COLO668 (cell line): ENCODE measurements at regions not wholly inside any gene's neighbourhood (a gene's known extent, or its start where the extent isn't known, plus 50 kb on each side); places are given as distances from the start of the nearest gene placed in this dataset.

Experiments
- DNase-seq: peaks from one replicate; lab custom pipeline; 2025; ENCODE audit not compliant: unreplicated experiment; lab: John Stamatoyannopoulos, UW

DNA sequence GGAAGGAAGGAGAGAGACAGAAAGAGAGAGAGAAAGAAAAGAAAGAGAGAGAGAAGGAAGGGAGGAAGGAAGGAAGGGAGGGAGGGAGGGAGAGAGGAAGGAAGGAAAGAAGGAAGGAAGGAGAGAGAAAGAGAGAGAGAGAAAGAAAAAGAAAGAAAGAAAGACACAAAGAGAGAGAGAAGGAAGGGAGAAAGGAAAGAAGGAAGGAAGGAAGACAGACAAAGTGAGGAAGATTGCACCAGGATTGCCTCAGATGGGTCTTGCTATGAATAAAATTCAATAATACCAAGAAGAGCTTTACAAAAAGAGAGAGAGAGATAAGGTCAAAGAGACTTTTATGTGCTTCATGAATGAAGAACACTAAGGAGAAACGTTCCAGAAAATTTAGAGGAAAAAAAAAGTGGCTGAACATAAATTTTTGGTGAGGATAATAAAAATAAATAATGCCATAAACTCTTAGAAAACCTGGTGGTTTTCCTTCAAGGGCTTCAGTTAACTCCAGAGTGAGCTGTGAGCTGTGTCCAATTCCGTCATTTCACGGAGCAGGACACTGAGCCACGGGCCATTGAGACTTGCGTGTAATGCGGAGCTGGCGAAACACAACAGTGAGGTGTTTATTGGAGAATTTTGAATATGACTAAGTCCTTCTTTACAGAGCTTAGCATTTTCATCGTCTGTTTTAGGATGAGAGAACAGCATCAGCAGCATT, 72.7 kb upstream of the TNRC6C start:
- no peak for DNase-seq

DNA sequence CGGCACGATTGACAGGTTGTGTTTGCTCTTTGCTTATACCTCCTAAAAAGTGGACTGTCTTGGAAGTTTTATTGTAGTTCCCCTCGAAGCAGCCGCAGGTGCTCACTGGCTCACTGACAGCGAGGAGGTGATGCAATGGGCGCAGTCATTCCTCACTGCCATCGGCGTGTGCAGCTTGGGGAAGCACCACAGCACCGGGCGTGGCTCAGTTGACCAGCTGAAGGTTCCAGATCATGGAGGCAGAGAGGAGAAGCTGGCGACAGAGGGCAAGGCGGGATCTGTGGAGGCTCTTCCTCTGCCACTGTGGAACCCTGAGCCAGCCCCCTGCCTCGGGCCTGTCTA, 72.1 kb upstream of the TNRC6C start:
- peak; percentile 4 for DNase-seq

GRCh38 chr17:77887110-77887463, 71.4 kb upstream of the TNRC6C start:
- no peak for DNase-seq

DNA sequence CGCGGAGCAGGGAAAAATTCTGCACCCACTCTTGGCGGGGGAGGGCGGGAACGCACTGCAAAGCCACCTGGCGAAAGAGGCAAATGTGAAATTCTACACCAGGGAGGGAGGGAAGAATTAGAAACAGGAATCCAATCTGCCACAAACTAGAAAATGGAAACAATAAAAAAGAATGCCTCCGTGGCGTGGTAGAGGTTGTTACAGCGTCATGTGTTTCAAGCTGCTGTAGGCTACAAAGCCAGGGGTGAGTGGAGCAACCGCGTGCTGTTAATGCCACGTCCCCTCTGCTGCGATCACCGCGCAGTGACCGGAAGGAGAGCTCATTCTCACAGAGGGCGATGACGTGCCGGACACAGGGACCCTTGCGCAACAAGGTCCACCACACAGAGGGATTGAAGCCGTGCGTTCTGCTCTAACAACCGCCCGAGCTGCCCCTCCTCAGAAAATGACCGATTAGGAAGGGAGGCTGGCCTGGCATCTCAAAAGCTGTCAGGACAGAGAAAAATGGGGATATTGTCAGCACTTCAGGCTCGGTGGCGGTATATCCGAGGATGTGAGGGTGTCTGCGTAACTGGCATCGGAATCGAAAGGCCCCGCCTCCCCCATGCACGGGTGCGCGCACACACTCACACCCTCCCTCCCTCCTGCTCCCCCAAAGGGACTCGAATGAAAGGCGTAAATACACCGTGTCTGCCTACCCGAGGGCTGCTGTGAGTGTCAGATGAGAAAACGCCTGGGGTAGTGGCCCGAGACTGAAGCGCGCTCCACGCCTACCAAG, 70.8 kb upstream of the TNRC6C start:
- peak; percentile 61 for DNase-seq

GRCh38 chr17:77888242-77889134, 70.0 kb upstream of the TNRC6C start:
- DNase-seq: no peak

- no peak for DNase-seq
These were observed 69.4 kb upstream of the TNRC6C start for GRCh38 chr17:77889135-77889505.

DNA sequence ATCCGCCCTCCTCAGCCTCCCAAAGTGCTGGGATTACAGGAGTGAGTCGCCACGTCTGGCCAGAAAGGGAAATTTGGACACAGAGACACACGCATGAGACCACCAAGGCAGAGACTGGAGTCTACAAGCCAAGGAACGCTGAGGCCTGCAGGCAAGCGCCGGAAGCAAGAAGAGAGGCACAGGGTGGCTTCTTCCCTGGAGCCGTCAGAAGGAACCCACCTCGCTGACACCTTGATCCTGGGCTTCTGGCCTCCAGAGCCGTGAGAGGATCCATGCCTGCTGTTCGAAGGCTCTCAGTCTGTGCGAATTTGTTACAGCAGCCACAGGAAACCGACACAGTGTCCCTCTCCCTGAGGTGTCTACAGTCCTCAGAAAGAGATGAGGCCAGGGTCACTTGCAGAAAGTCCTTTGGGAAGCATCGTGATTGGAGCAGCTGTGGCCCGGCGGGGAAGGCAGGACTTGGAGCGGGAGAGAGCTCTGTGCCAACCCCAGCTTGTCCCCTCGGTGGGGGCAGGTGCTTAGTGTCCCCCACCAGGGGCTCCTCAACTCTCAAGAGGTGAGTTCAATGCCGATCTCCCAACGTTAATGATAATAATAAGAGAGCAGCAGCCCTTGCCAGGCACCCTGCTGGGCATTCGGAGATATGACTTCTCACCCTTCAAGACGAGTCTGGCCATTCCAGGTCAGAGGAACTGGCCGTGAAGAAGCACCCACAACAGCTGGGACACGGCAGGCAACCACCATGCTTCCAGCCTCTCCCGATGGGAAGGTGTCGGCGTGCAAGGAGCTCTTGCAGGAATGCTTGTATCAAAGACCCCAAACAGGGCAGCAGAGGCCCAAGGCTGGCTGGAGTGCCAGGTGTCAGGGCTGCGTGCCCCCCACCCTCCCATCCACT, 68.4 kb upstream of the TNRC6C start:
- DNase-seq: no peak

DNA sequence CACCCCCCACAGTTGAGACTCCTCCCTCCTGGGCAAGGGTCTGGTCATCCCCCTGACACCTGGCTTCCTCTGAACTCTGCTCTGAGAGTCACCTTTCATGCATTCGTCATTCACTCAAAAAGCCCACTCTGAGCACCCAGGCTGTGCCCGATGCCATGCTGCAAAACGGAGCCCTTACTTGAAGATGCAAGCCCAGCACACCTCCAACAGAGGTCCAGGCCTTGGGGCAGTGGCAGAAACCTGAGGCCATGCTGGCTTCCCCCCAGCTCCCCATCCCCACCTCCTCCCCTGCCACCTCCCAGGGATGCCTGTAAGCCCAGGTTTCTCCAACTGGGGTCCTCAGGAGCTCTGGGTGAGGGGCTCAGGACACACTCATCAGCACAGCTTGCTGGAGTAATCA, 67.7 kb upstream of the TNRC6C start:
- DNase-seq: no peak

DNA sequence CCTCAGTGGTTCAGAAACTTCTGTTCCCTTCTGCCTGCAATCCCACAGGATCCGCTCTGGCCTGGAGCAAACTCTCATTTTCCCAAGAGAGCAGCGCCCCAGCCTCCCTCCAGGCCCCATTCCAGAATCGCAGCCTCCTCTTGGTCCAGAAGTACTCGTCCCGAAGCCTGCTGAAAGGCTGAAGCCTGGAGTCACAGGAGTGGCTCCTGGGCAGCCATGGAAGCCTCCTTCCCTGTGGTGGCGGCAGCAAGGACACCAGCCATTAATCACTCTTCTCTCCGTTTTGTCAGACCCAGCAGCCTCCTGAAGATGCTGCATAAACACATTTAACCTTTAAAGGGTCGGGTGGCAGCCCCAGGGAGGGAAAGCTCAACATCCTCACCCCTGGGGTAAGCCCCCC, 66.9 kb upstream of the TNRC6C start:
- no peak for DNase-seq

GRCh38 chr17:77892031-77892430, 66.5 kb upstream of the TNRC6C start:
- DNase-seq: no peak

GRCh38 chr17:77892469-77893143, 65.9 kb upstream of the TNRC6C start:
- DNase-seq: peak; percentile 2

GRCh38 chr17:77893144-77894044, 65.1 kb upstream of the TNRC6C start:
- DNase-seq: no peak

DNA sequence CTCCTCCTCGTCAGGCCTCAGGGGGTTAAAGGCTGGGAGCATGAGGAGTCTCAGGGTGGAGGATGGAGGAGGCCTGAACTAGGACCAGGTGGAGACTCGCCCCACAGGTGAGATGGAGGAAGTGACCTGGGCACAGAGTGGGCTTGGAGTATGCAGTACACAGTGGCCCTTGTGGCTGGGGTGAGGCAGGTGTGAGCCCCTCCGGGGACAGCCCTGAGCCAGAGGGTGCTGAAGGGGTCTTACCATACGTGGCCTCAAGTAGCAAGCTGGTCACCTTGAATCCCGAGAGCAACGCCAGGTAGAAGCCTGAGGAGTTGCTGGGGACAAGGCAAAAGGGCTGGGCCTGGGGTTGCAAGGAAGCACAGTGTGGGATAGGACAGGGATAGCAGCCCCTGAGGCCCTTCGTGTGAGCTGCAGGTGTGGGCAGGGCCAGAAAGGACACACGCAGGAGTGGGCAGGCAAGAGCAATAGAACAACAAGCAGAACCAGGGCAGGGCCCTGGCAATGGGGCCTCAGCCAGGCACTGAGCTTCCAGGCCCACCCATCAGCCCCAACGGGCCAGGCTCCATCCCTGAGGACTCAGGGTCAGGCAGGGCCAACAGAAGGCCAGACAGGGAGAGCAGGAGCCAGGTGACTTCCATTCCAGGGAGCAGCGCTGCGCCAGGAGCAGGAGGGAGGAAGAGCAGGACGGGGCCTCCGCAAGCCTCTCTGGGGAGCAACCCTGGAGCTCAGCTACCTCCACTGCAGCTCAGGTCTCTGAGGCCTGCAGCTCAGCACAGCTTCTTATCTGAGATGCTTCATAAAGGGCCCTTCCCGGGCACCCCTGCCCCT, 64.2 kb upstream of the TNRC6C start:
- no peak for DNase-seq

DNA sequence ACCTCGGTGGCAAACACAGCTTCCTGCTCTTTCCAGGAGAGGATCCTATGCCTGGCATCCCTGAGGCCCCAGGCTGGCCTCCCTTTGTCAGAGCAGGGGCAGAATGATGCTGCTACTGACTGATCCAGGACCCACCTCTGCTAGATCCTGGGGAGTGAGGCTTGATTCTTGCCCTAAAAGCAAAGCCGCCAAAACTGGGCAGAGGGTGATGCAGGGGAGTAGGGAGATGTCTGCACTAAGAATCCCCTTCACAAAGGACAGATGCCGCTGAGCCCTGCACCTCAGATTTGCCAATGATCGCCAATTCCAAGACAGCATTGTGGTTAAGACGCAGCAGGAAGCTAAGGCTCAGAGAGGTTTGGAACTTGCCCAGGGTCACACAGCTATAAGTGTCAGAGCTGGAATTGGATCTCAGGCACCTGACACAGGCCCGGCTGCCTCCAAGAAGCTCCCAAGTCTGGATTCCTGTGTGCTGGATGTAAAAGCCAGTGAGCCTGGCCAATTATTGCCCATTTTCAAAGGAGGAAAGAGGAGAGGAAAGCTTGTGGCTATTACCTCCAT, 60.7 kb upstream of the TNRC6C start:
- no peak for DNase-seq

DNA sequence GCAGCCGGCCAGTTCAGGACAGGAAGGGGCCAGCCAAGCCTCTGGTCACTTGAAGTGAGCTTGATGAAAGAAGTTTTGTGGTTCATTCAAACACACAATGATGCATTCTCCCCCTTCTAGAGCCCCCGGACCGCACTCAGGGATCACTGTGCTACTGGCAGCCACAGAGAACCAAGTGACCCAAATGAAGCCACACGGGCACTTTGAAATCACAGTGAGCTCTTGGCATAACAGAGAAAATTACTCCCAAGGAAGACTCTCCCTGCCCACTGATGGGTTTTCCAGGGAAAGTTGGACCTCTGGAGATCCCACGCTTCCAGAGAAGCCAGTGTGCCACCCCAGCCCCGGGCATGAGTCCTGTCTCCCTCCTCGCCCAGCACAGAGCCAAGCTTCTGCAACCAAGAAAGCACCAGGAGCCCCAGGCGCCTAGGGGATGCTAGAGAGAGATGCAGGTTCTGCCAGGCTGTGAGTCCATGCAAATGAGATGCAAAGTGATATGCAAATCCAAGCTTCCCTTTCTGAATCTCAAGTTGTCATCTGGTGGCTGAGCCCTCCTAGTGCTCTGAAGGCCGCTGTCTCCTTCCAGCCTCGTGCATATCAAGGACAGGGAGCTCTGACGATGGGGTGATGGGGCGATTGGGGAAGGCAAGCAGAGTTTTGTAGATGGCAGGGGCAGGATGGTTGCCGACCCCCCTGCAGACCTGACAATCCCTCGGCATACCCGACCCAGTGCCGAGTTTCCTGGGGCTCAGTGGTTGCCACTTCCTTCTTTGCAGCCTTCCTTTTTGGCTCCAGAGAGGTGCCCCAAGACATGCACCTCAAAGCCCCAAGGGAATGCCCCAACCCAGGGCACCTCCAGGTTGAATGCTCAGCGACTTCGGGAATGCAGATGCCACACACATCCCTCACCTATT, 59.7 kb upstream of the TNRC6C start:
- DNase-seq: no peak

- DNase-seq: no peak
These were observed 59.0 kb upstream of the TNRC6C start for GRCh38 chr17:77899498-77899897.

GRCh38 chr17:77901481-77901880, 57.0 kb upstream of the TNRC6C start:
- no peak for DNase-seq
